ENCODE measurements at regions not wholly inside any gene's neighbourhood (a gene's known extent, or its start where the extent isn't known, plus 50 kb on each side); places are given as distances from the start of the nearest gene placed in this dataset.

DNA sequence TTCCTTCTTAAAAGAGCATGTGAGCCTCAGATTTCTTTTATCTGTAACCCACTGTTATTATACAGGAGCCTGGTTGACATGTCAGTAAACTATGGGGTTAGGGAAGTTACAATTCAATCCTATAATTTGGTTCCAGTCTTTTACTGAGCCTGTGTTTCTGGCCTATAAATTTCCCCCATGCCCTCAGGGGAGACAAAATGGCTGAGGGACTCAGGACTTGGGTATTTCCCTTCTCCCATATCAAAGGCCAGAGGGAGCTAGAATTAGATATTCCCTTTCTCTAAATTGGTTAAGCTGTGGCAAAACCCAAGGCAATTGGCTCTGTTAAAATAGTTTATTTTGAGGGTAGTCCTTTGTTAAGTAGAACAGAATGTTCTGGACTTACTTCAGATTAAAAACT, 823.2 kb downstream of the TLE1 start:
- Mint-ChIP-seq H3K9me3 (peaks cover 16% of the 10 kb centered on the region), H3K4me3 (no peak overlapping the region), H3K27ac (no peak overlapping the region), H3K27me3 (ENCODE audit: insufficient read depth, low read depth) (no peaks in the 10 kb centered on the region), H3K4me1 (no peaks in the 10 kb centered on the region), H3K36me3 (peaks cover 2% of the 10 kb centered on the region)
- no peak overlapping the region for H3K4me2 ChIP-seq
- TF ChIP-seq EZH2phosphoT487 (IDR thresholded peaks at IDR 0.05) = no peak
- H4K20me1 ChIP-seq (ENCODE audit: low read depth) = no peaks in the 10 kb centered on the region
- H3K4me3 ChIP-seq = no peak overlapping the region
- peak overlapping the region; percentile 18 for H2AFZ ChIP-seq (replicated peaks)
- peaks cover 2% of the 10 kb centered on the region for H3K36me3 ChIP-seq
- no peak overlapping the region for H3K9ac ChIP-seq
- no peak overlapping the region for H3K27ac ChIP-seq
- no peaks in the 10 kb centered on the region for H3K27me3 ChIP-seq
- no peaks in the 10 kb centered on the region for H3K4me1 ChIP-seq
- H3K9me3 ChIP-seq (ENCODE audit: low read depth) = no peaks in the 10 kb centered on the region
- H3K79me2 ChIP-seq (ENCODE audit: low read depth) = no peaks in the 10 kb centered on the region
- DNase-seq (ENCODE audit: low spot score) = no peak
- H3F3A ChIP-seq (ENCODE audit: low read depth) = no peaks in the 10 kb centered on the region

DNA sequence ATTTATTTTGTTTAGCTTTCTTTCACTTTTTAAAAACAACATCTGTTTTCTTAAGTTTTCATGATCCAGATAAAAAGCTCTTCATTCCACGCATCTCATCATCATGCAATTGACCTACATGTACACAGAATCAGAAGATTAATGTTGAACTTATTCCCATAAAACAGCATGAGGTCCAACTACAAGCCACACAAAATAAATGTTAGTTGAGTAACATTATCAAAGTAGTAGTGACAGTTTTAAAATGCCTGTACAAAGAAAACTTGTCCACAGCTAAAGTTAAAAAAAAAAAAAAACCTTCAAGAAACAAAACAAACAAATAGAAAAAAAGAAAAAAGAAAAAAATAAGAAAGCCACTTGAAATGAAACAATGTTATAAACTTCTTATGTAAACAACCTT, 846.3 kb downstream of the TLE1 start:
- H3K27ac Mint-ChIP-seq = no peak overlapping the region
- H3K36me3 Mint-ChIP-seq = peaks cover 2% of the 10 kb centered on the region
- no peak for DNase-seq (ENCODE audit: low spot score)
- H3K4me3 Mint-ChIP-seq = no peak overlapping the region
- no peaks in the 10 kb centered on the region for H3K4me1 ChIP-seq
- no peak for TF ChIP-seq EZH2 (IDR thresholded peaks at IDR 0.05)
- no peak for TF ChIP-seq EZH2phosphoT487 (IDR thresholded peaks at IDR 0.05)
- TF ChIP-seq, protein P1, sequence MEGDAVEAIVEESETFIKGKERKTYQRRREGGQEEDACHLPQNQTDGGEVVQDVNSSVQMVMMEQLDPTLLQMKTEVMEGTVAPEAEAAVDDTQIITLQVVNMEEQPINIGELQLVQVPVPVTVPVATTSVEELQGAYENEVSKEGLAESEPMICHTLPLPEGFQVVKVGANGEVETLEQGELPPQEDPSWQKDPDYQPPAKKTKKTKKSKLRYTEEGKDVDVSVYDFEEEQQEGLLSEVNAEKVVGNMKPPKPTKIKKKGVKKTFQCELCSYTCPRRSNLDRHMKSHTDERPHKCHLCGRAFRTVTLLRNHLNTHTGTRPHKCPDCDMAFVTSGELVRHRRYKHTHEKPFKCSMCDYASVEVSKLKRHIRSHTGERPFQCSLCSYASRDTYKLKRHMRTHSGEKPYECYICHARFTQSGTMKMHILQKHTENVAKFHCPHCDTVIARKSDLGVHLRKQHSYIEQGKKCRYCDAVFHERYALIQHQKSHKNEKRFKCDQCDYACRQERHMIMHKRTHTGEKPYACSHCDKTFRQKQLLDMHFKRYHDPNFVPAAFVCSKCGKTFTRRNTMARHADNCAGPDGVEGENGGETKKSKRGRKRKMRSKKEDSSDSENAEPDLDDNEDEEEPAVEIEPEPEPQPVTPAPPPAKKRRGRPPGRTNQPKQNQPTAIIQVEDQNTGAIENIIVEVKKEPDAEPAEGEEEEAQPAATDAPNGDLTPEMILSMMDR (IDR thresholded peaks at IDR 0.05) = no peak
- H3K36me3 ChIP-seq = no peaks in the 10 kb centered on the region
- no peaks in the 10 kb centered on the region for H3F3A ChIP-seq (ENCODE audit: low read depth)
- H3K4me3 ChIP-seq = no peak overlapping the region
- no peaks in the 10 kb centered on the region for H3K27me3 ChIP-seq
- no peak overlapping the region for H3K4me2 ChIP-seq
- no peak overlapping the region for H3K27ac ChIP-seq
- H4K20me1 ChIP-seq (ENCODE audit: low read depth) = no peaks in the 10 kb centered on the region
- peaks cover 3% of the 10 kb centered on the region for H3K9me3 Mint-ChIP-seq
- H2AFZ ChIP-seq (replicated peaks) = no peak overlapping the region
- H3K4me1 Mint-ChIP-seq = peaks cover 19% of the 10 kb centered on the region
- peaks cover 4% of the 10 kb centered on the region for H3K27me3 Mint-ChIP-seq (ENCODE audit: insufficient read depth, low read depth)
- no peak overlapping the region for H3K9ac ChIP-seq
- no peaks in the 10 kb centered on the region for H3K79me2 ChIP-seq (ENCODE audit: low read depth)
- no peaks in the 10 kb centered on the region for H3K9me3 ChIP-seq (ENCODE audit: low read depth)

DNA sequence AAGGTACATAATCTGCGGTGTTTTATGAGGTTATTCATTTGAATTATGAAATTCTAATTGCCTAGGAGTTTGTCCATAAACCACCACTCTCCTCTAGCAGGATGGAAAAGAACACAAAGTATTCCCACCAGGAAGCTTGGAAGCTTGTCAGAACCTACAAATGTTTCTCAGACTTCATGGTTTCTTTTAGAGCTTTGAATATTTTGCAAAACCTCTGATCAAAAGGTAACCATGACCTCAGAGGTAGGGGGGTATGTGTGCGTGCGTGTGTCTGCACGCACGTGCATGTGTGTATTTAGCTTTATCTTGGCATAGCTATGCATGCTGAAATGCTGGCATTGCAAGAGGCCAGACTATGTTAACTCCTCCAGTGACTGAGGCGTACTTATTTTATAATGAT, 847.0 kb downstream of the TLE1 start:
- Histone ChIP-seq H3K4me3 (no peak overlapping the region), H2AFZ (replicated peaks) (no peak overlapping the region), H3K27me3 (no peaks in the 10 kb centered on the region), H3K36me3 (no peaks in the 10 kb centered on the region), H3K27ac (no peak overlapping the region), H3K4me1 (no peaks in the 10 kb centered on the region), H3K79me2 (ENCODE audit: low read depth) (no peaks in the 10 kb centered on the region), H3K4me2 (no peak overlapping the region), H3F3A (ENCODE audit: low read depth) (no peaks in the 10 kb centered on the region), H3K9me3 (ENCODE audit: low read depth) (no peaks in the 10 kb centered on the region), H3K9ac (no peak overlapping the region), H4K20me1 (ENCODE audit: low read depth) (no peaks in the 10 kb centered on the region)
- Mint-ChIP-seq H3K4me1 (peaks cover 19% of the 10 kb centered on the region), H3K9me3 (peaks cover 3% of the 10 kb centered on the region), H3K27me3 (ENCODE audit: insufficient read depth, low read depth) (peaks cover 4% of the 10 kb centered on the region), H3K36me3 (peaks cover 2% of the 10 kb centered on the region), H3K27ac (no peak overlapping the region), H3K4me3 (no peak overlapping the region)
- TF ChIP-seq, protein P1 (IDR thresholded peaks at IDR 0.05) = no peak
- TF ChIP-seq EZH2 (IDR thresholded peaks at IDR 0.05) (no peak), EZH2phosphoT487 (IDR thresholded peaks at IDR 0.05) (no peak)
- no peak for DNase-seq (ENCODE audit: low spot score)

DNA sequence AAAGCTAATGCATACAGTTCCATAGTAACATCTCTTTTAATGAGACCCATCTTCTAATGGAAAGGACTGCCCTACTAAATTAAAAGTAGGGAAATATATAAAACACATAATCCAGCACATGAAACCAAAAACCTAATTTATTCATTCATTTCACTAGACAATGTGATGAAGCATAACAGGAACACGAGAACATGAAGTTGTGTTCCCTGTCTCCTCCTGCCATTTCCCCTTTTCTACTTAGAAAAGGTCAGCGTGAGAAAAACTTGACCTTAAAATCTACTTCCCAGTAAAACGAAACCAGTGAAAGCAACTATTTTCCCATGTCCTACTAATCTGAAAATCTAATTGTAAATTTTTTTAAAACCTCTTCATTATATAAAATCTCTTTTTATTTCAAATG, 847.5 kb downstream of the TLE1 start:
- no peak for DNase-seq (ENCODE audit: low spot score)
- H3K27ac ChIP-seq = no peak overlapping the region
- Mint-ChIP-seq H3K9me3 (peaks cover 3% of the 10 kb centered on the region), H3K36me3 (peaks cover 2% of the 10 kb centered on the region), H3K4me3 (no peak overlapping the region), H3K27ac (no peak overlapping the region), H3K27me3 (ENCODE audit: insufficient read depth, low read depth) (peaks cover 7% of the 10 kb centered on the region), H3K4me1 (peaks cover 19% of the 10 kb centered on the region)
- H3K9me3 ChIP-seq (ENCODE audit: low read depth) = no peaks in the 10 kb centered on the region
- TF ChIP-seq EZH2phosphoT487 (IDR thresholded peaks at IDR 0.05) = no peak
- TF ChIP-seq EZH2 (IDR thresholded peaks at IDR 0.05) = no peak
- TF ChIP-seq, protein P1 (IDR thresholded peaks at IDR 0.05) = no peak
- no peaks in the 10 kb centered on the region for H3K4me1 ChIP-seq
- no peak overlapping the region for H2AFZ ChIP-seq (replicated peaks)
- H3K27me3 ChIP-seq = no peaks in the 10 kb centered on the region
- no peaks in the 10 kb centered on the region for H3F3A ChIP-seq (ENCODE audit: low read depth)
- H3K4me3 ChIP-seq = no peak overlapping the region
- no peak overlapping the region for H3K4me2 ChIP-seq
- no peaks in the 10 kb centered on the region for H3K79me2 ChIP-seq (ENCODE audit: low read depth)
- no peaks in the 10 kb centered on the region for H4K20me1 ChIP-seq (ENCODE audit: low read depth)
- no peak overlapping the region for H3K9ac ChIP-seq
- H3K36me3 ChIP-seq = no peaks in the 10 kb centered on the region

Measured in neural progenitor cell (in vitro differentiated cells).